Esophagus mucosa (tissue), 1 donor: ENCODE measurements at regions not wholly inside any gene's neighbourhood (a gene's known extent, or its start where the extent isn't known, plus 50 kb on each side); places are given as distances from the start of the nearest gene placed in this dataset.

Source experiments
- ATAC-seq: fragments of 200-7000 bp; cut with Tn5 transposase; one replicate; pipeline ENCODE4 v1.9.1; 2020
- donor health status: DM: yes; HTN: yes; CAD: no.

- no peak for ATAC-seq
Measured at GRCh38 chr15:62931650-62932049, 110.9 kb upstream of the TPM1 start.

DNA sequence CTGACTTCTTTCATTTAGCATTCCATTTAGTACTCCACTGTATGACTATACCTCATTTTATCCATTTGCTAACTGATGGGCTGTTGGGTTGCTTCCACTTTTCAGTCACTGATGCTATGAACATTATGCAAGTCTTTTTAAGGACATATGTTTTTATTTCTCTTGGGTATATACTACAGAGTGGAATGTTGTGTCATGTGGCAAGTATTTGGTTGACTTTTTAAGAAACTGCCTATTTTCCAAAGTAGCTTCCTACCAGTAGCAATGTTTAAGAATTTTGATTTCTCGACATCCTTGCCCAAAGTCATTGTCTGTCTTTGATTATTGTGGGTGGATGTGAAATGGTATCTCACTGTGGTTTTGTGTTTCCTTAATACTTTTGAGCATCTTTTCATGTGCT lies 110.1 kb upstream of the TPM1 start:
- ATAC-seq: no peak

DNA sequence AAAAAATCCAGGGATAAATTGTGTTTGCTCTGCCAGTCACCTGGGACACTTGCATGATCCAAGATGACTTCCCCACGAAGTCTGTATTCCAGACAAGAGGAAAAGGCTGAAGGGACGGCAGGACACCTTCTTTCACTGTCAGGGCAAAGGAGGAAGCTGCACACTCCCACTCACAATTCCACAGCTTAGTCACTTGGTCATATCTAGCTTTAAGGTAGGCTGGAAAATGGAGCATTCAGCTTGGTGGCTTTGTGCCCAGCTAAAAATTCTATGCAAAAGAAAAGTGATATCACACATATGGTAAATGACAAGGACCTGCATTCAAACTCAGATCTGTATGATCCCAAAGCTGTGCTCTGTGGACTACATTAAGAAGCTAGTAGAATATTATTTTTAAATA lies 109.2 kb upstream of the TPM1 start:
- ATAC-seq: no peak

- ATAC-seq: no peak
Measured at GRCh38 chr15:62934236-62934971, 108.1 kb upstream of the TPM1 start.

DNA sequence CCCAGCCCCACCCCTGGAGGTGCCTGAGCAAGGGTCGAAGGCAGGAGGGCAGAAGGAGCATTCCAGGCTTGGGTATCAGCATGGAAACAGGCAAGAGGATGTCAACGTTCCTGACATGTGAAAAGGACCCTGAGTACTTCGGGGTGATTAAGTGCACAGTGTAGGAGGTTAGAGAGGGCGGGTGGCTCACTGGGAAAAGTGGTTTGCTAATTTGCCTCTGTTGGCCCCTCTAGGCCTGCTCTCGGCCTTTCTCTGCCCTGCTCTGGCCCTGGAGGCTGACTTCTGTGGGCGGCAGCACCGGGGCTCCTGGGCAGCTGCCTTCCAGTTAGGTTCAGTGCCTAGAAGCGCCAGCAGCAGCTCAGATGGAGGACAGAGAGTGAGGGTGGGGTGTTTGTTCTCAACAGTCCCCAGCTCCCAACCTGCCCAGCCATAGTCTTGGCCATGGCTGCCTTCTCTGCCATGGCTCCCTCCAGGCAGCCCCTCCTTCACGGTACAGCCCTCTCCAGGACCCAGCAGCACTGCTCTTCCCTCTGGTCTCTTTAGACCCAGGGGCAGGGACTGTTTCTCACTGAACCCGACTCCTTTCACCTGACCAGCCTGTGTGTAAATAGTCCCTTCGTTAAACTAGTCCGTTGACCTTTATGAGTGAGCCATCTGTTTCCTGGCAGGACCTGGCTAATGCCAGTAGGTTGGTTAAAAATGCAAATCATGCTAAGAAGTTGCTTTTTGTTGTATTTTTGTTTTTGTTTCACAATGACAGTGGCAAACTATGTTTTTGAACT lies 107.1 kb upstream of the TPM1 start:
- ATAC-seq: peak; percentile 42

DNA sequence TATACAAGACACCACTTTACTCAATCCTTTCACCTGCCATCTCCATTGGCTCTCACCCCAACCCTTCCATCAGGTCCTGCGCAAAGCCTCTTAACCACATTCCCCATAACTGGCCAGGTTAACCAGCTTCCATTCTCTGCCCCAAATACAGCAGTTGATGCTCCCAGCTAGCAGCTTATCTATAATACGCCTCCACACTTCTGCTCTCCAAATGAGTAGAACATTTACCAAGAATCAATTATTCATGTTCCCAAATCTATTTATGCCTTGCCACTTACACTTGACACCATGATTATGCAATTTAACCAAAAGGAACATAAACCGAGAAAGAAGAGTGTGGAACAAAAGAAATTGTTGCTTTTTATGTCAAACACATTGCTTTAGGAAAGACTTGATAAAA lies 103.7 kb upstream of the TPM1 start:
- no peak for ATAC-seq

DNA sequence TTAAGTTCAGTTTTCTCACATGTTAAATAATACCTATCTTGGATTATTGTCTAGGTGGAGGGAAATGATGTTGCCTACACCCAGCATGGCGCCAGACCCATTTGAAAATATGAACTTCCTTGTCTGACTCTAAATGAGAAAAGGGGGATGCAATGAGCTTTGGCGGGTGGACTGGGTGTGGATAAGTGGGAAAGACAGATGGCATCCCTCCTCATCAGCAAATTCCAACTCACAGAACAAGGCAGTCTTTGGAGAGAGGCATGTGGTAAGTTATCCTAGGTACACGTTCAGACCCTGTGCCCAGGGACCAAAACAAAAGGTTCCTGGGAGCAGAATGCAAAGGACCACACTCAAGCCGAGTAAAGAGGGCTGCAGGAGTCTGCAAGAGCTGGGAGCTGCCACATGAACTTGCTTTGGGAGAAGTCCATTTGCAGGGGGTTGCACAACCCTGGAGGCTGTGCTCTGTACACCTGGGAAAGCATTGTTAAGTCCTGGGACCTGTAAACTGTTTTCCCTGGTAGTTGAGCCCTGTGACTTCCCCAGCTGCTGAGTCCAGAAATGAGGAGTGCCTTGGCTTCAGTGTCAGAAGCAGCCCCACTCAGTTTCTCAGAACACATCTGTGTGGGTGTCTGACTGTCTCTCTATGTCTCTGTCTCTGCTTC lies 102.3 kb upstream of the TPM1 start:
- ATAC-seq: no peak

GRCh38 chr15:62940755-62941361 lies 101.7 kb upstream of the TPM1 start:
- ATAC-seq: peak; percentile 35

DNA sequence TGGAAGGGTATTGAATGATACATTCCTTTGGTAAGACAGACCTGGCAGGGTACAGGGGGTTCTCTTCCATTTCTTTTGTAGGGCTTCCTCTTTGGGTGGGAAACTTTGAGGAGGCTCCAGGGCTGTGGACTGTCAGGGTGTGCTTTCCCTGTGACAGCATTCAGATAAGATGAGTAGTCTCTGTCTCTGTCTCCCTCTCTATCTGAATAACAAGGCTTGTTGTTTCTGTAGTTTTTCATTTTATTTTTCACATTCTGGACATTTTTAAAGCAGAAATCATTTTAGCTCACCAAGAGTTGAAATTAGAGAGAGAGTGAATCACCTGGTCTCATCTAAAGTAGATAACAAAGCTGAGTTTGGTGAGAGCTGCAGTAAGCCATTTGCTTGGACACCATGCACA lies 100.8 kb upstream of the TPM1 start:
- no peak for ATAC-seq

DNA sequence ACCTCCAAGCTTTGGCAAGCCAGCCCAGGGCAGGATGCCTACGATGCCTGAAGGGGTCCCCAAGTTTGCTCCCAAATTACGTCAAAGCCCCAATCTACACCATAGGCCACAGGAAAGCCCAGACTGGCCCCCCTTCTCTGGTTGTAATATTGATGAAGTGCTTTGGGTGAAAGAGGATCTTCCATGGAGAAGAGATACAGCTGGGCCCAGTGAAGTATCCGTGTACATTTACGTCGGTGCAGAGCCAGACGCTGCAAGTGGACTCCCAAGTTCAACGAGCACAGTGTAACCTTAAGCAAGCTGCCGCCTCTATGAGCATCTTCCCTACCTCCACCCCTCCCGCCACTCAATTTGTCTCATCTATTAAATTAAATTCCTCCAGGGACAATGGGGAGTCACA lies 100.1 kb upstream of the TPM1 start:
- ATAC-seq: no peak

DNA sequence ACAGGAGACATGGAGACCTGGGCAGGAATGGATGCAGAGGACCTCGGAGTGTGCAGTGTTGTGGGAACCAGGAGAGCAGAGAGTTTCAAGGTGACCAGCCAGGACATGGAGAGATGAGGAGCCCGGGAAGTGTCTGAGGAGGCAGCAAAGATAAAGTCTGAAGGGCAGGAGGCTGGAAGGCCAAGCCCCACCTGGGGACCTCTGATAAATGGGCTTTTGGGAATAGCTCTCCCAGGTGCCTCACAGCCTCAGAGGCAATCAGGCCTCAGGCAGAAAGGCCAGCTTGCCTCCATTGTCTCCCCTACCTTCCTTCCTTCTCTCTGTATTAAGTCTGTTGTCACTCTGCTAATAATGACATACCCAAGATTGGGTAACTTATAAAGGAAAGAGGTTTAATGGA lies 97.5 kb upstream of the TPM1 start:
- ATAC-seq: no peak

- ATAC-seq: no peak
Measured at GRCh38 chr15:62945760-62946159, 96.8 kb upstream of the TPM1 start.

DNA sequence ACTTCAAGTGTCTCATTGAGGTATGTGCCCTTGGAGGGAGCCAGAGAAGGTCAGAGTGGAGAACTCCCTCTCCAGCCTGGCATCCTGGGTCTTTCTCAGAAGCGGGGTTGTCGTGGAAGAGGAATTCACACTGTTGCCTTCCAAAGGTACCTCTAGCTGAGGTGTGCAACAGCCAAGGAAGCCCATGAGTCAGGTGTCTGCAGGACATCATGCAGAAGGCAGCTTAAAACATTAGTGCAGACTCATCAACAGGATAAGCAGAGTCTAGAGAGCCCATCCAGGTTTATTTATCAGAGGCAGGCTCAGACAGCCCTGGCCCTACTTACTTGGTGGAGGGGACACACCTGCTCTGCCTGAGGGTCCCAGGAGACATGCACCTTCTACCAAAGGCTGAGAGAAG lies 95.6 kb upstream of the TPM1 start:
- ATAC-seq: no peak

DNA sequence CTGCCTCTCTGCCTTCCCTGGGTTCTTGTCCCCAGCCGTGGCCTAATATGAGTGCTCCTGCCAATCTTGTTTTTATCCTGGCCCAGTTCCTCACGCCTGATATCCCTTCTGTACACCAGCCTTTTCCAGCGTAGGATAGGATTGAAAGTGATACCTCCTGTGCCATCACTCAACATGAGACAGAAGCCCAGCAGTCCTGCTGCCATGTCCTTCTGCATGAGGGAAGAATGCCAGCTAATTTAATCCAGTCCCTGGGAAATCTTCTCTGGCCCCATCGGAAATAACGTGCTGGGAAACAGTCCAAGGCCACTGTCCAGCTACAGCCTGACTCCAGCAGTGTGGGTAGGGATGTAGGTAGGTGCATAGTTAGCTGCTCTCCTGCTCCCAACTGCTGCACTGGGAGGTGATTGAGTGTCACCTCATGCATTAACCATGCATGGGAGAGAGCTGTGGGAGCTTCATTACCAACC lies 92.0 kb upstream of the TPM1 start:
- ATAC-seq: no peak

DNA sequence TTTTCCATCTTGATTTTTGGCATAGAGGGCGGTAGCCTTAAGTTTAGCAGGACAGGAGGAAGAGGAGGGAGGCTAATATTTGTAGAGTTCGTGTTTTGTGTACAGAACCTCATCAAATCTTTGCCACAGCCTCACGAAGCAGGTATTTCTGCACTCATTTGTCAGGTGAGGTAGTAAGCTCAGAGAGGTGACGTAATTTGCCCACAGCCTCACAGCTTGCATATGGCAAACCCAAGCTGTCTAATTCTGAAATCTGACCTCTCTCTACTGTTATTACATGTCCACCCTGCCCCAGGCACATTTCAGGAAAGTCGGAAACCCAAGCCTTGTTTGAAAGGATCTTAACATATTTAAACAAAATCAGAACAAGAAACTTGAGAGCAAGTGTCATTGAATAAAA lies 91.1 kb upstream of the TPM1 start:
- ATAC-seq: no peak

DNA sequence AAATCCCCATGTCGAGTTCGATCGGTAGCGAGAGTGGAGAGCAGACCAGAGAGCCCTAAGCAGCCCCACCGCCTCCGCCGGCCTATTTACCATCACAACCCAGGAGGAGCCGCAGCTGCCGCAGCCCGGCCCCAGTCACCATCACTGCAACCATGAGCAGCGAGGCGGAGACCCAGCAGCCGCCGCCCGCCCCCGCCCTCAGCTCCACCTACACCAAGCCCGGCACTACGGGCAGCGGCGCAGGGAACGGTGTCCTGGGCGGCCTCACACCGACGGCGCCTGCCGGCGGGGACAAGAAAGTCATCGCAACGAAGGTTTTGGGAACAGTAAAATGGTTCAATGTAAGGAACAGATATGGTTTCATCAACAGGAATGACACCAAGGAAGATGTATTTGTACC lies 89.5 kb upstream of the TPM1 start:
- ATAC-seq: no peak

- ATAC-seq: no peak
Measured at GRCh38 chr15:62953496-62954045, 89.0 kb upstream of the TPM1 start.

DNA sequence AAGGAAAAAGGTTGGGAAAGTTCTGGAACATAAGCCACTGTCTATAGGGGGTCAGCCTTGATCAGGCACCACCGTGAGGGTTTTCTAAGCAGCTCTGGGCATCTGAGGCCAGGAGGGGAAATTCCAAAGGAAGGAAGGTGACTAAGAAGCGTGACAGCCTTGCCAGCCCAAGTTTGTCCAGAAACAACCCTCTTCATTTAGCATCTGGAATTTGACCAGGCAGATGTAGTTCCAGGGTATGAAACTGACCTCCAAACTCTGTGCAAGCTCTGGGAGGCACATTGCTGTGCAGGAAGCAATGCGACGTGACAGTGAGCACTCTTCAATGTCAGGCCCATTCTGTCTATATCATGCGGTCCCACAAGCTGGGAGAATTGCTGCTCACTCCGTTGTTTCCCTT lies 85.4 kb upstream of the TPM1 start:
- no peak for ATAC-seq

DNA sequence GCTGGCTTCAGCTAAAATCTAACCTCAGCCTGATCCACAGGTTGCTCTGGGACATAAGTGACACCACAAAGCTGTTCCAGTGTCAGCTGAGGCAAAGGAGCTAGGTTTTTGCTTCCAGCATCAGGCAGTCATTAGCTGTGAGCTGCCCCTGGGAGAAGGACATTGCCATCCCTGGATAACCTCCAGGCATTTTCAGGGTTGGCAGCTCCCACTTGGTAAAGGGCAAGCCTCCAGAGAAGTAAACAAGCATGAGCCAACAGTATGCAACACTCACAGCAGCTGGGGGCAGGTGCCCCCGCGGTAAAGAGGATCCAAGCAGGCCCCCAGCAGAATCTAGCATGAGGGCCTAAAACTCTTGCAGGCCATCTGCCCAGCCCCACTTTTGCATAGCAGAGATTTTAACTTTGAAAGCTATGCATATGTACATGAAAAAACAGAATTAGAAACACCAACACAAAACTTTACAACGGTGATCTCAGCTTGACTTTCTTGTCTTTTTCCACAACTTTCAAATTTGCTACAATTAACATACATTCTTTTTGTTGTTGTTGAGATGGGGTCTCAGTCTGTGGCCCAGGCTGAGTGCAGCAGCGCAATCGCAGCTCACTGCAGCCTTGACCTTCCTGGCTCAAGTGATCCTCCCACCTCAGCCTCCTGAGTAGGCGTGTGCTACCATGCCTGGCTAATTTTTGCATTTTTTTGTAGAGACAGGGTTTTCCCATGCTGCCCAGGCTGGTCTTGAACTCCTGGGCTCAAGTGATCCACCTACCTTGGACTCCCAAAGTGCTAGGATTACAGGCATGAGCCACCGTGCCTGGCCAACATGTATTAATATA lies 83.8 kb upstream of the TPM1 start:
- ATAC-seq: no peak

DNA sequence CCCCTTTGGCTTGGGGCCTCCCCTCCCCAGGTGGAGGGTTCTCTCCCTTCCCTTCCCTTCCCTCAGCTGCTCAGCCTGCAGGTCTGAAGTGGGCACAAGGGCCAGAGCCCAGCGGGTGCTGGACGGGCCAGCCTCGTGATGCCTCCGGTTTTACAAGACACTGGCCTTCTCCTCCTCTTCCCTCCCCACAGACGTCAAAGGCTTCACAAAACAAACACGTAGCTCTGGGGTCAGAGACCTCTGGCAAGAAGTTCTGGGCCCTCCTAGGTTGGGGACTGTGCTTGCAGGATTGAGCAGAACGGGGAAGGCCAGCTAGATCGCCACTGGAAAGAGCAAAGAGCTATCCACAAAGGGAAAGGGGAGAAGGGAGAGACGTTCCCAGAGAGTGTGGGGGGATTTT lies 81.4 kb upstream of the TPM1 start:
- ATAC-seq: no peak

DNA sequence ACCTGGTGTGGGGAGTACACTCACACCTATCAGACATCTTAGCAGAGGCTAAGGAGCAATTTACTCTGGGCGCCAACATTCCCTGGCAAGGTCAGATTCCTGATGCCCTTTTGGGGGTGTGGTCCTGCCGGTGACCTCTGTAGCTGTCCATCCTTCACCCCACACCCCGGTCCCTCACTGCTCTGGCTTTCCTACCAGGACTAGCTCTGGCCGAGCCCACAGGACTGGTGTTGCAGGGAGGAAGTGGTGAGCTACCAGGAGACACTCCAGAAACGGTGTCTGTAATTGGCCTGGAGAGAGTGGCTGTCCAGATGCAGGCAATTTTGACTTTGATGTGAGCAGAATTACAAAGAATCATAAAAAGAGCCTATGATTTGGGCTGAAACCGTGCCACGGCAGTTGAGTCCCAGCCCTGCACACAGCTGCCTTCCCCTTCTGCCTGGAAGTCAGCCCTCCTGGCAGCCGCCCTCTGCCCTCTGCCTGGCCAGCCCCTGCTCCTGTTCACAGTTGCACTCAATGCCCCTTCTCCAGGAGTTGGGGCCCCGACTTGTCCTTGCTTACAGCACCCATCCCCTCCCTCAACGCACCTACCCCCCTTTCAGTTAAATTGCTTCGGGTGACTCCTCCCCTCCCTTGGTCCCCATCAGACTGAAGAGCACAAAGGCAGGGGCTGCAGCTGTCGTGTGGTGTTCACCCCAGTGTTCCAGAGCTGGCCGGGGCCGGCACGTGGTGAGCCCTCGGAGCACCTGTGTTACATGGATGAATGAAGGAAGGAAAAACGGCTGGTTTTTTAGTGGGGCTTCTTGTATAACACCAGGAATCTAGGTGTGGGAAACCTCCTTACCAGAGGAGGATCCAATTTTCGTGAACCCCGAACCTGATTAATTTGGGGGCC lies 80.2 kb upstream of the TPM1 start:
- ATAC-seq: no peak
